ENCODE measurements at regions not wholly inside any gene's neighbourhood (a gene's known extent, or its start where the extent isn't known, plus 50 kb on each side); places are given as distances from the start of the nearest gene placed in this dataset.
"Not testable (repeated sequence)": the region's sequence is repeated elsewhere in the genome, so short reads cannot be mapped to it uniquely, and the experiment has no call there.

GRCh38 chr14:97806891-97807290, 1009.7 kb downstream of the VRK1 start:
- in situ Hi-C loops (cut with MboI; ENCODE audit: low sequenced_read_pairs) = no loop called here

- in situ Hi-C loops (cut with MboI; ENCODE audit: low sequenced_read_pairs) = not testable (repeated sequence)
Measured at GRCh38 chr14:97808541-97808940, 1011.4 kb downstream of the VRK1 start.

GRCh38 chr14:97813556-97813955, 1016.4 kb downstream of the VRK1 start:
- in situ Hi-C loops (cut with MboI; ENCODE audit: low sequenced_read_pairs) = no loop called here

GRCh38 chr14:97820781-97821180, 1023.6 kb downstream of the VRK1 start:
- in situ Hi-C loops (cut with MboI; ENCODE audit: low sequenced_read_pairs) = no loop called here

GRCh38 chr14:97824218-97824617, 1027.0 kb downstream of the VRK1 start:
- in situ Hi-C loops (cut with MboI; ENCODE audit: low sequenced_read_pairs) = no loop called here

- in situ Hi-C loops (cut with MboI; ENCODE audit: low sequenced_read_pairs) = no loop called here
Measured at GRCh38 chr14:97827746-97828145, 1030.6 kb downstream of the VRK1 start.

- in situ Hi-C loops (cut with MboI; ENCODE audit: low sequenced_read_pairs) = no loop called here
Measured at GRCh38 chr14:97832776-97833175, 1035.6 kb downstream of the VRK1 start.

GRCh38 chr14:97838986-97839385, 1041.8 kb downstream of the VRK1 start:
- in situ Hi-C loops (cut with MboI; ENCODE audit: low sequenced_read_pairs) = no loop called here

GRCh38 chr14:97840159-97840558, 1043.0 kb downstream of the VRK1 start:
- in situ Hi-C loops (cut with MboI; ENCODE audit: low sequenced_read_pairs) = no loop called here

GRCh38 chr14:97841762-97842161, 1044.6 kb downstream of the VRK1 start:
- in situ Hi-C loops (cut with MboI; ENCODE audit: low sequenced_read_pairs) = no loop called here

- in situ Hi-C loops (cut with MboI; ENCODE audit: low sequenced_read_pairs) = no loop called here
Measured at GRCh38 chr14:97843066-97843465, 1045.9 kb downstream of the VRK1 start.

- in situ Hi-C loops (cut with MboI; ENCODE audit: low sequenced_read_pairs) = no loop called here
Measured at GRCh38 chr14:97844042-97844441, 1046.9 kb downstream of the VRK1 start.

- in situ Hi-C loops (cut with MboI; ENCODE audit: low sequenced_read_pairs) = no loop called here
Measured at GRCh38 chr14:97846156-97846555, 1049.0 kb downstream of the VRK1 start.

GRCh38 chr14:97848317-97848980, 1051.3 kb downstream of the VRK1 start:
- in situ Hi-C loops (cut with MboI; ENCODE audit: low sequenced_read_pairs) = no loop called here

- in situ Hi-C loops (cut with MboI; ENCODE audit: low sequenced_read_pairs) = no loop called here
Measured at GRCh38 chr14:97850466-97850865, 1053.3 kb downstream of the VRK1 start.

- in situ Hi-C loops (cut with MboI; ENCODE audit: low sequenced_read_pairs) = no loop called here
Measured at GRCh38 chr14:97850886-97851285, 1053.7 kb downstream of the VRK1 start.

GRCh38 chr14:97851428-97851995, 1054.3 kb downstream of the VRK1 start:
- in situ Hi-C loops (cut with MboI; ENCODE audit: low sequenced_read_pairs) = no loop called here

GRCh38 chr14:97854918-97855317, 1057.7 kb downstream of the VRK1 start:
- in situ Hi-C loops (cut with MboI; ENCODE audit: low sequenced_read_pairs) = no loop called here

- in situ Hi-C loops (cut with MboI; ENCODE audit: low sequenced_read_pairs) = no loop called here
Measured at GRCh38 chr14:97866195-97866594, 1069.0 kb downstream of the VRK1 start.

GRCh38 chr14:97866664-97867063, 1069.5 kb downstream of the VRK1 start:
- in situ Hi-C loops (cut with MboI; ENCODE audit: low sequenced_read_pairs) = no loop called here

GRCh38 chr14:97873291-97873690, 1076.1 kb downstream of the VRK1 start:
- in situ Hi-C loops (cut with MboI; ENCODE audit: low sequenced_read_pairs) = no loop called here

GRCh38 chr14:97874394-97874793, 1077.2 kb downstream of the VRK1 start:
- in situ Hi-C loops (cut with MboI; ENCODE audit: low sequenced_read_pairs) = no loop called here

- in situ Hi-C loops (cut with MboI; ENCODE audit: low sequenced_read_pairs) = no loop called here
Measured at GRCh38 chr14:97878206-97878605, 1081.0 kb downstream of the VRK1 start.

All from HL-60/S4 (cell line).